ELR (cell line): ENCODE measurements at regions not wholly inside any gene's neighbourhood (a gene's known extent, or its start where the extent isn't known, plus 50 kb on each side); places are given as distances from the start of the nearest gene placed in this dataset.

Experiments used
- DNase-seq: peaks from one replicate; pipeline ENCODE4 v3.0.0-alpha.2; 2015; ENCODE audit warnings: low read depth

GRCh38 chr9:106528158-106528557, 334.8 kb upstream of the ZNF462 start:
- DNase-seq, result no peak

GRCh38 chr9:106529616-106530015, 333.4 kb upstream of the ZNF462 start:
- no peak for DNase-seq

- no peak for DNase-seq
These were observed 331.5 kb upstream of the ZNF462 start for GRCh38 chr9:106531491-106531890.

GRCh38 chr9:106532306-106533015, 330.5 kb upstream of the ZNF462 start:
- no peak for DNase-seq

GRCh38 chr9:106534800-106535199, 328.2 kb upstream of the ZNF462 start:
- DNase-seq, result no peak

GRCh38 chr9:106535439-106535838, 327.5 kb upstream of the ZNF462 start:
- DNase-seq, result no peak

GRCh38 chr9:106557996-106558667, 304.8 kb upstream of the ZNF462 start:
- no peak for DNase-seq

- no peak for DNase-seq
These were observed 302.4 kb upstream of the ZNF462 start for GRCh38 chr9:106560540-106560939.

GRCh38 chr9:106575823-106576222, 287.1 kb upstream of the ZNF462 start:
- DNase-seq, result no peak

- DNase-seq, result no peak
These were observed 286.7 kb upstream of the ZNF462 start for GRCh38 chr9:106576232-106576760.

- DNase-seq, result no peak
These were observed 285.8 kb upstream of the ZNF462 start for GRCh38 chr9:106577121-106577520.

- no peak for DNase-seq
These were observed 282.4 kb upstream of the ZNF462 start for GRCh38 chr9:106580546-106580945.

GRCh38 chr9:106581973-106582372, 281.0 kb upstream of the ZNF462 start:
- no peak for DNase-seq

GRCh38 chr9:106583751-106584150, 279.2 kb upstream of the ZNF462 start:
- DNase-seq, result no peak

GRCh38 chr9:106587042-106587441, 275.9 kb upstream of the ZNF462 start:
- DNase-seq, result no peak

- peak; percentile 36 for DNase-seq
These were observed 274.3 kb upstream of the ZNF462 start for GRCh38 chr9:106588626-106589025.

- DNase-seq, result no peak
These were observed 272.0 kb upstream of the ZNF462 start for GRCh38 chr9:106590759-106591505.

GRCh38 chr9:106593201-106593600, 269.8 kb upstream of the ZNF462 start:
- no peak for DNase-seq

GRCh38 chr9:106596984-106597383, 266.0 kb upstream of the ZNF462 start:
- DNase-seq, result no peak

- no peak for DNase-seq
These were observed 261.9 kb upstream of the ZNF462 start for GRCh38 chr9:106600955-106601560.

- DNase-seq, result no peak
These were observed 260.6 kb upstream of the ZNF462 start for GRCh38 chr9:106602344-106602743.

GRCh38 chr9:106613250-106613737, 249.7 kb upstream of the ZNF462 start:
- no peak for DNase-seq
